RPMI7951 (cell line): ENCODE measurements at regions not wholly inside any gene's neighbourhood (a gene's known extent, or its start where the extent isn't known, plus 50 kb on each side); places are given as distances from the start of the nearest gene placed in this dataset.

Experiments
- DNase-seq: peaks from one replicate; pipeline ENCODE4 v3.0.0-alpha.2; 2012; ENCODE audit warnings: low read depth

DNA sequence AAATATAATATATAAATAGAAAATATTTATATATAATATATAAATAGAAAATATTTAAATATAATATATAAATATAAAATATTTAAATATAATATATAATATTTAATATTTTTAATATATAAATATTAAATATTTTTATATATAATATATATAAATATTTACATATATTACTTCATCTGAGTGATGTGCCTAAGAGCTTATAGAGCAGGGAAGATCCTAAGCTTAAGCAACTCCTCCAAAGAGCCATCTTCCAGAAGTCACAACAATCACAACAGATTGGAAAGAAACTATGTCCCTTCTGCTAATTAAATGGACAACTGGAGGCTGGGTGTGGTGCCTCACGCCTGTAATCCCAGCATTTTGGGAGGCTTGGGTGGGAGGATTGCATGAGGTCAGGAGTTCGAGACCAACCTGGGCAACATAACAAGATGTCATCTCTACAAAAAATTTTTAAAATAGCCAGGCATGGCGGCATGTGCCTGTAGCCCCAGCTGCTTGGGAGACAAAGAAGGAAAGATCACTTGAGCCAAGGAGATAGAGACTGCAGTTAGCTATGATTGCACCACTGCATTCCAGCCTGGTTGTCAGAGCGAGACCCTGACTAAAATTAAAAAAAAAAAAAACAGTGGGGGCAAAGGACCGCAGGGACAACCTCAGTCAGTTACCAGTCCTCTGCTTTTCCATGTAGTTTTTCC lies 198.7 kb downstream of the SKIDA1 start:
- no peak for DNase-seq

DNA sequence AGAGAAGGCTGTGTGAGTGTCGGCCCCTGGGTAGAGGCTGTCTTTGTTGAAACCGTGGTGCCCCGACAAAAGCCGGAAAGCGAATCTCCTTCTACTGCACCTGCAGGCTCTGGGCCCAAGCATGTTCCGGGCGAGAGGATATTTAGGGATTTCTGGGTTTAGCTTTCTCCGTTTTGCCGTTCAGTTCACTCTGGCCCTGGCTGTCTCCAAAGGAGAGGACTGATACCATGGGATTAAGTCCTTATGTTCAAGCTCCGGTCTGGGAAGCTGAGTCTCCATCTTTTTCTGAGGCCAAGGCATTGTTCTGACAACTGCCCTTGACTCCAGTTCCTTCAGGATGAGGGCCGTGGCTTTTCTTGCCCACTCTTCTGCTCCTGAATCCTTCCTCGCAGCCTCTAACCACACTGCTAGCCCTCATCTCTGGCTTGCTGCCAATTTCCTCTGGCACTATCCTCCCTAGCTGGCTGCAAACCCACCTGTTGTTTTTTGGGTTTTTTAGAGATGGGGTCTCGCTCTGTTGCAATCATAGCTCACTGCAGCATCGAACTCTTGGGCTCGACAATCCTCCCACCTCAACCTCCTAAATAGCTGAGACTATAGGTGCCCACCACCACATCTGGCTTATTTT lies 206.8 kb downstream of the SKIDA1 start:
- peak; percentile 54 for DNase-seq

DNA sequence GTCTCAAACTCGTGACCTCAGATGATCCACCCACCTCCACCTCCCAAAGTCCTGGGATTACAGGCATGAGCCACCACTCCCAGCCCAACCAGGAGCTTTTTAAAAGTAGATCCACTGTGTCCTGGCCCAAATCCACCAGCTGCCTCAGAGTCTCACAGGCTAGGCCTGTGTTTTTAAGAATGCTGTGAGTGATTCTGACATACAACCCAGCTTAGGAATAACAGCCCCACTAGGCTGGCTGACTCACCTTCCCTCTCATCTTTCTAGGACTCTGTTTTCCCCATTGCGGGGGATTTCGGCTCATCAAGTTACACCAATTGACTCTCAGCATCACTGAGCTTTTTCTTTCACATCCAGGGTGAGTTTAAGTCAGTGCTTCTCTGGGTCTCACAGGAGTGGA lies 207.6 kb downstream of the SKIDA1 start:
- DNase-seq: peak; percentile 65

DNA sequence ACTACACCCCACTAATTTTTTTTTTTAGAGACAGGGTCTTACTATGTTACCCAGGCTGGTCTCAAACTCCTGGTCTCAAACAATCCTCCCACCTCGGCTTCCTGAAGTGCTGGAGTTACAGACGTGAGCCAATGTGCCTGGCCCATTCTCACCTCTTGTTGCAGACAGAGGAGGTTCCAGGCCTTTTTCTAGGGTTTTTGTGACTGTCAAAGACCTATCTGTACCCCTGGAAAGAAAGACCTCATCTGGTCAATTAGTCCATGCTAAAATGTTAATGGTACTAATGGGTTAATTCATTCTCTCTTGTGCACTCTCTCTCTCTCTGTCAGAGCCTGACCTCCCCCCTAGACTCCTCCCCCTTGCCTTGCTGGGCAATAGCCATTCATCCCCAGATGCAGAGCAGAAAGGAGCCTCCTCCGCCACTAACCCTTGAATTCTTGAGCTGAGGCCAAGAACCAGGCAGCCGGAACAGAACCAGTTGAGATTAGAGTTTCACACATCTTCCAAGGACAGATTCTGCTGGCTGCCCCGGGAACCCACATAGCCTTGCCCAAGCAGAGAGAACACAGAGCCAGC lies 209.7 kb downstream of the SKIDA1 start:
- peak; percentile 93 for DNase-seq

DNA sequence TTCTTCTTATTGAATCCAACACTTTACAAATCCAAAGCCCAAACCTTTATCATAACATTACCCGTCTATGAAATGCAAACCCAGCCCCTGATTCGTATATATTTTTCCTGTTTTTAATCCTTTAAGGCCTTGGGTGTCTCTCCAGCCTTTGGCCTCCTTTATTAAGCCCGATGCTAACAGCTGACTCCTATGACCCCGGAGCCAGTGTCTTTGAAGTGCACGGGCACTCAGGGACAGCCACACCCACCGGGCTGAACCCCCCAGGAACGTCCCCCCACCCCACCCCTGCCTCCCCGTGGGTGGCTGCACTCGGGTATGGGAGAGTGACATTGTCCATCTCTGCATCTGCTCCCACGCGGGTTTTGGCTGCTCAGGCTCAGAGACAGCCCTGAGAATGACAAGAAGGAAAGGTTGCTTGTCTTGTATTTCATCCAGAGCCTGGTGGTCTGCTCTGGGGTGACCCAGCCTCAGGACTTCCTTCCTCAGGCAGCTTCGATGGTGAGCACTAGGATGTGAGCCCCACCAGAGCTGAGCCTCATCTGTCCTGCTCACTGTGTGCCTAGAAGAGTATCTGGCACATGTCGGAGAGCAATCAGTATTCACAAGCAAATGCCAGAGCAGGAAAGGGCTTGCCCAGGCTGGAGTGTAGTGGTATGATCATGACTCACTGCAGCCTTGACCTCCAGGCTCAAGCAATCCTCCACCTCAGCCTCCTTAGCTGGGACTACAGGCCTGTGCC lies 210.4 kb downstream of the SKIDA1 start:
- DNase-seq: peak; percentile 63

DNA sequence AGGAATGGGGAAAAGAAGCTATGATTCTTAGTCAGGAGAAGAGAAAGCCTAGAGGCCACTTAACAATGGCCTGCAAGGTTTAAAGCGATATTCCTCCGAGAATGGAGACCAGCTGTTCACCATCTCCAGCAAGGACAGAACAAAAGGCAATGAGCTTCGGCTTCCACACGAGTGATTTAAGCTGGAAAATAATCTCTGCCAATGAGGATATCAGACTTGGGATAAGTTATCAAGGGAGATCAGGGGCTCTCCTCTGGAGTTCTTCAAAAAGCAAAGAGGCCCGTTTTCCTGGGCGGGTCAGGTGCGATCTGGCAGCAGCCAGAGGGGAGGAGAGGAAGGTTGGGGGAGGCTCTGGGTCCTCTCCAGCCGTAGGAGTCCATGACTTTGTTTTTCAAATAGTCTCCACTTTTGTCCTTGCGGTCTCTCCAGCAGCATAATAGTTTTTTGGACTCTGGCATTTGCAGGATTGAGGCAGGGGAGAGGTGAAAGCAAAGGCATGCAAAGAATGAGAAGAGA lies 211.3 kb downstream of the SKIDA1 start:
- DNase-seq: no peak

DNA sequence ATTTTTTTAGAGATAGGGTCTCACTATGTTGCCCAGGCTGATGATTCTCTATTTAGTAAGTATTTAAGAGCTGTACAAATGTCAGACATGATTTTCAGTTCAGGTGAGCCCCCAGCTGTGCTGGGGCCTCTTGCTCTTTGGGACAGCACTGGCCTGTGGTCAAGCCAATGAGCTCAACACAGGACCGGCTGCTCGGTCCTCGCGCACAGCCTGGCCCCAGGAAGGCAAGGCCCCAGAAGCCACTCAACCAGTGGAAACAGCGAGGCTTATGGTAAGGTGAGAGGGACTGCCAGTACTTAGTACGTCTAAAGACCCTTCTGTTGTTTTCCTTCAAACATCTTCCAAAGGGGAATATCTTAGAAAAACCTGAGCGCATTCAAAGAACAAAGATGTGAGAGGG lies 211.8 kb downstream of the SKIDA1 start:
- no peak for DNase-seq

DNA sequence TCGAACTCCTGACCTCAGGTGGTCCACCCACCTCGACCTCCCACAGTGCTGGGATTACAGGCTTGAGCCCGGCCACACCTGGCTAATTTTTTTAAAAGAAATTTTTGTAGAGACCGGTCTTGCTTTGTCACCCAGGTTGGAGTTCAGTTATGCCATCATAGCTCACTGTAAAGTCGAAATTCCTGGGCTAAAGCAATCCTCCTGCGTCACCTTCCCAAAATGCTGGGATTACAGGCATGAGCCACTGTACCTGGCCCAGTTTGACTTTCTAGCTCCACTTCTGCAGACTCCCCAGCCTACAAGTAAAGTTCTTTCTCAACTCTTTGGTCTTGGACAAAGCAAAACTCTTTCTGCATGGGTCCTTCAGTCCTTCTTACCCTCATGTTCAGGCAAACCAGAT lies 214.1 kb downstream of the SKIDA1 start:
- DNase-seq: no peak

DNA sequence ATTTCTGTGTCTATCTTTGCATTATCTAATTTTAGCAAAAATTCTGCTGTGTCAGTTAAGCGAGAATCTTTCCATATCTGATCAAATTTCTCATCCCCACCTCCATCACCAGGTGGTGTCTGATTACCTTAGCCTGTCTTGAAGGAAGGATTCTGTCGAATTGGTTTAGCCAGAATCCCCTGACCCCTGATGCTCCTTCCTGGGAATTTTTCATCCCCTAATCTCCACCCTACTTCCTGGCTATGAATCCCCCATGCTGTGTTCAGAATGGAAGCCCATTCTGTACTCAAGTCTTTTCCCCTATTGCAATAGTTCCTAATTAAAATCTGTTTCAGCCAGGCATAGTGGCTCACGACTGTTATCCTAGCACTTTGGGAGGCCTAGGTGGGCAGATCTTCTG lies 216.1 kb downstream of the SKIDA1 start:
- no peak for DNase-seq

DNA sequence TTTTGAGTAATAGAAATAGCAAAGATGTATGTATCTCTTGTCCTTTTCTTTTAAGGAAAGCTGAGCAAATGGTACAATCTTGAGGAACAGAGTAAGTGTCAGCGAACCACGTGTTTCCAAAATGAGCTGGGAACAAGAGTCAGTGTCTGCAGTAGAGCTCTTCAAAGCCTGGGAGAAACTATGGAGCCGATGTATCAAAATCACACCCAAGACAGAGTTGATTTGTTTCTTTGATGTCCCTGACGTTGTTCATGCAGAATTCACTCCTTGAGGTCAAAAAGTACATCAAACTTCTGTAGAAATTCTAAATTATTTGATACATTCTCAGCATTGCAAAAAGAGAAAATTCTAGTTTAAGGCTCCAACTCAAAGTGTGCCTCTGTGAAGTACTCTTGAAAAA lies 216.5 kb downstream of the SKIDA1 start:
- no peak for DNase-seq

DNA sequence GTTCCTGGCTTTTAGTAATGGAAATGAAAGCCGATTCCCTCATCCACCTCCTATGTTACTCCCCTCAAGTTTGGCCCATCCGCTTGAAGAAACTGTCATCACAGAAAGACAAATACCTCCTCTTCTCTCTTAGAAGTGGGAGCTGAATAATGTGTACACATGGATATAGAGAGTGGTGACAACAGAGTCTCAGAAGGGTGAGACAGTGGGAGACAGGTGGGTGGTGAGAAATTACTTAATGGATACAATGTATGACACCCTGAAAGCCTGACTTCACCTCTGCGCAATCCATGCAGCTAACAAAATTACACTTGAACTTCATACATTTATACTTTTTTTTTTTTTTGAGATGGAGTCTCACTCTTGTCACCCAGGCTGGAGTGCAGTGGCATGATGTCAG lies 217.5 kb downstream of the SKIDA1 start:
- DNase-seq: no peak

DNA sequence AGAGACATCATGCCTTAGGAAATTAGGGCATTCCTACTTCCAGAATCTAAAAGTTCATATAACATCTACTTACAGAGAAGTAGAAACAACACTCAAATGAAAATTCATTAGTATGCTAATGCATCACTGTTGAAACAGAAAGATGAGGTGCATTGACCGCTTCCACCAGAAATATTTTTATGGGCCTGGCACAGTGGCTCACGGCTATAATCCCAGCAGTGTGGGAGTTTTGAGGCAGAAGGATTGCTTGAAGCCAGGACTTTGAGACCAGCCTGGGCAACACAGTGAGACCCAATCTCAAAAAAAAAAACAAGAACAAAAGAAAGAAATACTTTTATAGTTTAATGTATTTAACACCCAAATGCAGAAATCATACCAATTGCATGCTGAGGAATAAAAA lies 220.9 kb downstream of the SKIDA1 start:
- no peak for DNase-seq

DNA sequence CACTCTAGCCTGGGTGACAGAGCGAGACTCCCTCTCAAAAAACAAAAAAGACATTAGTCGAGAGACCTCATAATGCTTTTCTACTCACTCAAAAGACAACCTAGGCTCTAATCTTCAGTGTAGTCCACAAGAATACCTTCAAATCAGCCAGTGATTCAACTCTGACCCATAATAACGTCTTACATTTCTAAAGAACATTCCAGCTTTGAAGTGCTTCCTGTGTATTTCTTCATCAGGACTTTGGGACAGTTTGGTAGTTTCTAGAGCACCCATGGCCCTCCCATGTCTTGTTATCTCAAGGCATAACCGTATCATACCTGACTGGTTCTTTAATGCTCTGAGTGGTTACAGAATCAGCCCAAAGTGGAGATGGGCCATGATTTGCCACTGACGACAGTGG lies 221.3 kb downstream of the SKIDA1 start:
- no peak for DNase-seq

DNA sequence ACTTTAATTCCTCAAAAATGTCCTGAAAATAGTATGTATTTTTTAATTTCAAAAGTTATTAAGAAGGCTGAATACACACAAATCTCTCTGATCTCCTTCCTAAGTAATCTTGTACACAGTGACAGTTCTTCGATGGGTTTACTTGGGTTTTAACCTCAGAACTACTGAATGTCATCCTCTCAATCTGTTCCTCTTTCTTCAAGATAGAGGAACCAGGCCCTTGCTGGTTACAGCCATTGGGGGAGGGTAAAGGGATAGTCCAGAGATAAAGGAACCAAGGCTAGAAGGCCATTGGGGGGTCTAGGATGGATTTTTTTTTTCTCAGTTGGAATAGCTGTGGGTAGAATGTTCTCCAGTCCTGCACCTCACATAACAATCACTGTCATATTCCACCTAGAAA lies 224.9 kb downstream of the SKIDA1 start:
- no peak for DNase-seq

DNA sequence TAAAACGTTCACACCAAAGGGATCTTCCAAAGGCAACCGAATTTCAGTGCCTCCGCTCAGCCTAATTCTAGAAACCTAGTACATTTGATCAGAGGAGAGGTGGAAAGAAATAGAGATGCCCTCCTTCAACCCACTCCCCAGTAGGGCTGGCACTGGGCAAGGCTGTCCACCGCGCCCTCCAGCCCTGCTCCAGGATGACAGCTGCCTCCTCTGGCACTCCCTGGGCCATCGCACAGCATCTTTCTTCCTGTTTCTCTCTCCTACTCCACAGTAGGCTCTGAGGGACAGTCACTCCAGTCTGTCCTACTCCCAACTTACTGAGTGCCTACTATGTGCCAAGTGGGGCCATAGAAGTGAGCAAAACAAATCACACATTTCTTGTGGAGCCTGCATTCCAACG lies 226.2 kb downstream of the SKIDA1 start:
- no peak for DNase-seq

DNA sequence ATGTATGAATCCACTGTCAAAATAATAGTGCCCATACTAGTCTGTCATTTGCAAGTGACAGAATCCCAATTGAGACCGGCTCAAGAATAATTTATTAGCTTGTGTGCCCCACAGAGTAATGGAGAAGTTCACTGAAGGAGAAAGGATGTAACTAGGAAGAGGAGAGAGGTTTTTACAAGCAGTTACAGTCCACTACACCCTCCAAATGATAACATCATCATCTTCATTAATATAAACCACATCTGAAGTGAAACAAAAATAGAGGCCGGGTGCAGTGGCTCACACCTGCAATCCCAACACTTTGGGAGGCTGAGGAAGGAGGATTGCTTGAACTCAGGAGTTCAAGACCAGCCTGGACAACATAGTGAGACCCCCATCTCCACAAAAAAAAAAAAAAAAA lies 226.8 kb downstream of the SKIDA1 start:
- no peak for DNase-seq

DNA sequence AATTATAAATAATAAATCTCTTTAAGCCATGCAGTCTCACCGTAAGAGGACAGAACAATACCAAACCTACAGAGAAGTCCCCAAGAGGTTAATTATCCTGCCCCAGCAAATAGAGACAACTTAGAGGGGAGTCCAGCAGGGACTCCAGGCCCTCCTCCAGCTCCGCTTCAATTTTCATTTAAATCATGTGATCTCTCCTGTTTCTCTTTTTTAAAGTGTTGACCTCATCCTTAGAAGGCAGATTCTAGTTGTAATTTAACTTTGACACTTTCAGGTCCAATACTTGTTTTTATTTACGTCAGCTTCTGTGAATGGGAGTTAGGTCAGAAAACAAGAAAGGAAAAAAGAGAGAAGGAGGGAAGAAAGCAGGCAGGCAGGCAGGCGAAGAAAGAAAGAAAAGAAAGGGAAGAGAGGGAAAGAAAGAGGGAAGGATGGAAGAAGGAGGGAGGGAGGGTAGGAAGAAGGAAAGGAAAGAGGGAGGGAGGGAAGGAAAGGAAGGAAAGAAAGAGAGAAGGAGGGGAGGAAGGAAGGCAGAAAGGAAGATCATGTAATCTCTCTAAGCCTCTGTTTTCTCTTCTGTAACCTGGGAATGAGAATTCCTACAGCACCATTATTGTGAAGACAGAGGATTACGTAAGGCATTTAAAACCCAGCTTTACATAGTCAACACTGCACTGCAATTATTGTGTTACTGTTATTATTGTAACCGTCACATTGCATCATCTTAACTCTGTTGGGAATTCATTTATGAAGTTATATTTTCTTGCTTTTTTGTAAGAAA lies 227.7 kb downstream of the SKIDA1 start:
- no peak for DNase-seq

DNA sequence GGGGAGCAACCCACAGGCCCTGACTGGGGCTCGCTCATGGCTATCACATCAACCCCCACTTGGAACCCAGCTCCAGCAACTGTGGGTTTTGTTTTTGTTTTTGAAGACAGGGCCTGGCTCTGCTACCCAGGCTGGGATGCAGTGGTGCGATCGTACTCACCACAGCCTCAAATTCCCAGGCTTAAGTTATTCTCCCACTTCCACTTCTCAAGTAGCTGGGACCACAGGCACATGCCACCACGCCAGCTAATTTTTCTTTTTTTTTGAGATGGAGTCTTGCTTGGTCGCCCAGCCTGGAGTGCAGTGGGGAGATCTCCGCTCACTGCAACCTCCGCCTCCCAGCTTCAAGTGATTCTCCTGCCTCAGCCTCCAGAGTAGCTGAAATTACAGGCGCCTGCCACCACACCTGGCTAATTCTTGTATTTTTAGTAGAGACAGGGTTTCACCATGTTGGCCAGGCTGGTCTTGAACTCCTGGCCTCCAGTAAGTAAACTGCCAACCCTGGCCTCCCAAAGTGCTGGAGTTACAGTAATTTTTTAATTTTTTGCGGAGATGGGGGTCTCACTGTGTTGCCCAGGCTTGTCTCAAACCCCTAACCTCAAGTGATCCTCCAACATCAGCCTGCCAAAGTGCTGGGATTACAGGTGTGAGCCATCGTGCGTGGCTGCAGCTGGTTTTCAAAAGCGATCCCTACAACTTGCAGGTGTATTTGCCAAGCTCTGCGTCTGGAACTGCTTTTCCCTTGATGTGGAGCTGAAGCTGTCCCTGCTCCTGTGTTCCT lies 228.7 kb downstream of the SKIDA1 start:
- no peak for DNase-seq

DNA sequence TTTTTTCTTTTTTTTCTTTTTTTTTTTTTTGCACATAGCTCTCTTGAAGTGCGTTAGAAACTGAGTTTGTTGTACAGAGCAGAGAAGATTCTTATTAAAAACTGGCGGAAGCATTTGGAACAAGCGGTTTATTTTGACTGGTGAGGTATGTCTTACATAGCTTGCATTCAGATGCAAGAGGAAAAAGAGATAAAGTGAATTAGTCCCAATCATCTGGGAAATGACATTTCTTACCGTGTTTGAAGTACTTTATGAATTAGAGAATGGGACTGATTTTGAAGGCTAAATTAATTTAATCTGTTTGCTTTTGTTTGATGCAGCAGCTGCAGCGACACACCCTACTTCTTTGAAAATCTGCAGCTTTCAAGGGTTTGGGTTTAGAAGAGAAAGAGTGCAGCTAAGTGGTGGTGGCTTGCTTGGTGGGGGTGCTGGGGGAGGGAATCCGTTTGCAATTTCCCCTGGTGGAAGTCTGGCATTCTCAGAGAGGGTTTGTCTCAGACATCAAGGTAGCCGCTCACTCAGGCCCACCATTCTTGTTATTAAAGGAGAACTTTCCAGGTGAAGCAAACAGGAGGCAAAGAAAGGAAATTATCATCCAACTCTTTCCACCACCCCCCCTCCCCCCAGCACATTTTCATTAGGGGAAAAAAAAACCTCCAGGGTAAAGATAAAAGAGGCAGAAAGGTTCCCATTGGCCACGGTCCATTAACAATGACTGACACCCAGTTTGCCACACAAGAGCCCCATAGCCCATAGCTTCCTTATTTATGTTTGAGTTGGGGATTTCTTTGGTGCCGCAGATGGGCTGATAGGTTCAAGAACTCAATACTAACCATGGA lies 231.7 kb downstream of the SKIDA1 start:
- no peak for DNase-seq
